HepG2 (cell line): ENCODE measurements at regions not wholly inside any gene's neighbourhood (a gene's known extent, or its start where the extent isn't known, plus 50 kb on each side); places are given as distances from the start of the nearest gene placed in this dataset.

Source experiments
- CBX5 ChIP-seq: sonication (generic); formaldehyde crosslinking; IDR thresholded peaks from 2 replicates; pipeline ENCODE4 v1.4.0; 2020; ENCODE audit warnings: missing genetic modification reagents, borderline replicate concordance
- CENPT ChIP-seq: sonication (generic); formaldehyde crosslinking; IDR thresholded peaks from 2 replicates; pipeline ENCODE4 v1.8.0; 2022; ENCODE audit warnings: low read depth, mild to moderate bottlenecking, moderate library complexity, missing genetic modification reagents
- DPF2 ChIP-seq: sonication (generic); formaldehyde crosslinking; IDR thresholded peaks from 2 replicates; pipeline ENCODE4 v1.4.0; 2020; ENCODE audit warnings: mild to moderate bottlenecking, low read depth, missing genetic modification reagents, borderline replicate concordance
- TMF1 ChIP-seq: sonication (generic); formaldehyde crosslinking; IDR thresholded peaks from 2 replicates; pipeline ENCODE4 v1.8.1; 2022; ENCODE audit warnings: low read depth, missing genetic modification reagents
- ZNF263 ChIP-seq: sonication (generic); formaldehyde crosslinking; IDR thresholded peaks from 2 replicates; pipeline ENCODE4 v1.4.0; 2020; ENCODE audit warnings: missing genetic modification reagents
- ZNF574 ChIP-seq: sonication (generic); formaldehyde crosslinking; IDR thresholded peaks from 2 replicates; pipeline ENCODE4 v1.4.0; 2020; ENCODE audit warnings: missing genetic modification reagents
- ZNF670 ChIP-seq: sonication (generic); formaldehyde crosslinking; IDR thresholded peaks from 2 replicates; pipeline ENCODE4 v1.8.0; 2022; ENCODE audit warnings: mild to moderate bottlenecking, missing genetic modification reagents, borderline replicate concordance
- ZNF687 ChIP-seq: sonication (generic); formaldehyde crosslinking; IDR thresholded peaks from 2 replicates; pipeline ENCODE4 v1.5.1; 2020; ENCODE audit warnings: mild to moderate bottlenecking, missing genetic modification reagents, moderate library complexity
- ZNF788 ChIP-seq: sonication (generic); formaldehyde crosslinking; IDR thresholded peaks from 2 replicates; pipeline ENCODE4 v1.5.0; 2020; ENCODE audit warnings: mild to moderate bottlenecking, missing genetic modification reagents, borderline replicate concordance
- TF ChIP-seq, protein P1 (sequence below): sonication (generic); formaldehyde crosslinking; IDR thresholded peaks from 2 replicates; pipeline ENCODE4 v1.4.0; 2020; ENCODE audit warnings: mild to moderate bottlenecking, missing genetic modification reagents, borderline replicate concordance
- TF ChIP-seq, protein P2 (sequence below): sonication (generic); formaldehyde crosslinking; IDR thresholded peaks from 2 replicates; pipeline ENCODE4 v1.5.1; 2020; ENCODE audit warnings: missing genetic modification reagents, mild to moderate bottlenecking, borderline replicate concordance

DNA sequence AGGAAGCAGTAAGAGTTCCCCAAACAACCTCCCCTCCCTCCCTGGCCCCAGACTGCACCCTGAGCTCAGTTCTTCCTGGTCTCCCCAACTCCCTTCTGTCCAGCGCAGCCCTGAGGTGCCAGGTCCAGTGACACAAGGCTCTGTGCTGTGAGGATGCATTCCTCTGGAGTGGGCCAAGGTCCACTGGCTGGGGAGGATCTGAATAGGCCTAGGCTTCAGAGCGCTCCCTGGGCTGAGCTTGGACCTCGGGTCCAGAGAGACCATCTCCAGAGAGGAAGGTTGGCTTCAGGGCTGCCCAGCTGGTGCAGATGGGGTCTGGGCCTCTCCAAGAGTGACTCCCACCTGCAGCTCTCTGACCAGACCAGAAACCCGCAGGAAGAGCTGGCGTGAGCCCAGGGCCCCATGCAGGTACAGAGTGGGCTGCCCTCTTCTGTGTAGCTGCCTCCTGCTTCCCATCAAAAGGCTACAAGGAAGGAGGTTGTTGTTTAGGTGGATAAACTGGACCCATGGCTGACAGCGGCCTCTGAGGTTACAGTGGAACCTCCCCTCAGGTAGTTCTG, 52.3 kb upstream of the MLN start (continued):
- TF ChIP-seq DPF2 (CRISPR knock-in tag) (0 out of 2 replicates have a peak, but pooled peaks have one; percentile 20), ZNF687 (CRISPR knock-in tag) (peak; percentile 30; the same call in 1 of the 2 replicates), CBX5 (CRISPR knock-in tag) (no peak), ZNF574 (CRISPR knock-in tag) (0 out of 2 replicates have a peak, but pooled peaks have one; percentile 36), TMF1 (CRISPR knock-in tag) (no peak), ZNF670 (no peak), ZNF263 (CRISPR knock-in tag) (peak; percentile 42; the same call in 1 of the 2 replicates), CENPT (CRISPR knock-in tag) (no peak), ZNF788 (CRISPR knock-in tag) (peak; percentile 30; the same call in 1 of the 2 replicates)
- TF ChIP-seq, protein P1, sequence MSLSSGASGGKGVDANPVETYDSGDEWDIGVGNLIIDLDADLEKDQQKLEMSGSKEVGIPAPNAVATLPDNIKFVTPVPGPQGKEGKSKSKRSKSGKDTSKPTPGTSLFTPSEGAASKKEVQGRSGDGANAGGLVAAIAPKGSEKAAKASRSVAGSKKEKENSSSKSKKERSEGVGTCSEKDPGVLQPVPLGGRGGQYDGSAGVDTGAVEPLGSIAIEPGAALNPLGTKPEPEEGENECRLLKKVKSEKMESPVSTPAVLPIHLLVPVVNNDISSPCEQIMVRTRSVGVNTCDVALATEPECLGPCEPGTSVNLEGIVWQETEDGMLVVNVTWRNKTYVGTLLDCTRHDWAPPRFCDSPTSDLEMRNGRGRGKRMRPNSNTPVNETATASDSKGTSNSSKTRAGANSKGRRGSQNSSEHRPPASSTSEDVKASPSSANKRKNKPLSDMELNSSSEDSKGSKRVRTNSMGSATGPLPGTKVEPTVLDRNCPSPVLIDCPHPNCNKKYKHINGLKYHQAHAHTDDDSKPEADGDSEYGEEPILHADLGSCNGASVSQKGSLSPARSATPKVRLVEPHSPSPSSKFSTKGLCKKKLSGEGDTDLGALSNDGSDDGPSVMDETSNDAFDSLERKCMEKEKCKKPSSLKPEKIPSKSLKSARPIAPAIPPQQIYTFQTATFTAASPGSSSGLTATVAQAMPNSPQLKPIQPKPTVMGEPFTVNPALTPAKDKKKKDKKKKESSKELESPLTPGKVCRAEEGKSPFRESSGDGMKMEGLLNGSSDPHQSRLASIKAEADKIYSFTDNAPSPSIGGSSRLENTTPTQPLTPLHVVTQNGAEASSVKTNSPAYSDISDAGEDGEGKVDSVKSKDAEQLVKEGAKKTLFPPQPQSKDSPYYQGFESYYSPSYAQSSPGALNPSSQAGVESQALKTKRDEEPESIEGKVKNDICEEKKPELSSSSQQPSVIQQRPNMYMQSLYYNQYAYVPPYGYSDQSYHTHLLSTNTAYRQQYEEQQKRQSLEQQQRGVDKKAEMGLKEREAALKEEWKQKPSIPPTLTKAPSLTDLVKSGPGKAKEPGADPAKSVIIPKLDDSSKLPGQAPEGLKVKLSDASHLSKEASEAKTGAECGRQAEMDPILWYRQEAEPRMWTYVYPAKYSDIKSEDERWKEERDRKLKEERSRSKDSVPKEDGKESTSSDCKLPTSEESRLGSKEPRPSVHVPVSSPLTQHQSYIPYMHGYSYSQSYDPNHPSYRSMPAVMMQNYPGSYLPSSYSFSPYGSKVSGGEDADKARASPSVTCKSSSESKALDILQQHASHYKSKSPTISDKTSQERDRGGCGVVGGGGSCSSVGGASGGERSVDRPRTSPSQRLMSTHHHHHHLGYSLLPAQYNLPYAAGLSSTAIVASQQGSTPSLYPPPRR, result no peak
- TF ChIP-seq, protein P2, sequence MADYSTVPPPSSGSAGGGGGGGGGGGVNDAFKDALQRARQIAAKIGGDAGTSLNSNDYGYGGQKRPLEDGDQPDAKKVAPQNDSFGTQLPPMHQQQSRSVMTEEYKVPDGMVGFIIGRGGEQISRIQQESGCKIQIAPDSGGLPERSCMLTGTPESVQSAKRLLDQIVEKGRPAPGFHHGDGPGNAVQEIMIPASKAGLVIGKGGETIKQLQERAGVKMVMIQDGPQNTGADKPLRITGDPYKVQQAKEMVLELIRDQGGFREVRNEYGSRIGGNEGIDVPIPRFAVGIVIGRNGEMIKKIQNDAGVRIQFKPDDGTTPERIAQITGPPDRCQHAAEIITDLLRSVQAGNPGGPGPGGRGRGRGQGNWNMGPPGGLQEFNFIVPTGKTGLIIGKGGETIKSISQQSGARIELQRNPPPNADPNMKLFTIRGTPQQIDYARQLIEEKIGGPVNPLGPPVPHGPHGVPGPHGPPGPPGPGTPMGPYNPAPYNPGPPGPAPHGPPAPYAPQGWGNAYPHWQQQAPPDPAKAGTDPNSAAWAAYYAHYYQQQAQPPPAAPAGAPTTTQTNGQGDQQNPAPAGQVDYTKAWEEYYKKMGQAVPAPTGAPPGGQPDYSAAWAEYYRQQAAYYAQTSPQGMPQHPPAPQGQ (CRISPR knock-in tag), result no peak
